Daoy (cell line): ENCODE measurements at regions not wholly inside any gene's neighbourhood (a gene's known extent, or its start where the extent isn't known, plus 50 kb on each side); places are given as distances from the start of the nearest gene placed in this dataset.
"Not testable (repeated sequence)": the region's sequence is repeated elsewhere in the genome, so short reads cannot be mapped to it uniquely, and the experiment has no call there.

Source experiments
- DNase-seq: peaks from one replicate; pipeline ENCODE4 v3.0.0-alpha.2; 2015; ENCODE audit warnings: low read depth

DNA sequence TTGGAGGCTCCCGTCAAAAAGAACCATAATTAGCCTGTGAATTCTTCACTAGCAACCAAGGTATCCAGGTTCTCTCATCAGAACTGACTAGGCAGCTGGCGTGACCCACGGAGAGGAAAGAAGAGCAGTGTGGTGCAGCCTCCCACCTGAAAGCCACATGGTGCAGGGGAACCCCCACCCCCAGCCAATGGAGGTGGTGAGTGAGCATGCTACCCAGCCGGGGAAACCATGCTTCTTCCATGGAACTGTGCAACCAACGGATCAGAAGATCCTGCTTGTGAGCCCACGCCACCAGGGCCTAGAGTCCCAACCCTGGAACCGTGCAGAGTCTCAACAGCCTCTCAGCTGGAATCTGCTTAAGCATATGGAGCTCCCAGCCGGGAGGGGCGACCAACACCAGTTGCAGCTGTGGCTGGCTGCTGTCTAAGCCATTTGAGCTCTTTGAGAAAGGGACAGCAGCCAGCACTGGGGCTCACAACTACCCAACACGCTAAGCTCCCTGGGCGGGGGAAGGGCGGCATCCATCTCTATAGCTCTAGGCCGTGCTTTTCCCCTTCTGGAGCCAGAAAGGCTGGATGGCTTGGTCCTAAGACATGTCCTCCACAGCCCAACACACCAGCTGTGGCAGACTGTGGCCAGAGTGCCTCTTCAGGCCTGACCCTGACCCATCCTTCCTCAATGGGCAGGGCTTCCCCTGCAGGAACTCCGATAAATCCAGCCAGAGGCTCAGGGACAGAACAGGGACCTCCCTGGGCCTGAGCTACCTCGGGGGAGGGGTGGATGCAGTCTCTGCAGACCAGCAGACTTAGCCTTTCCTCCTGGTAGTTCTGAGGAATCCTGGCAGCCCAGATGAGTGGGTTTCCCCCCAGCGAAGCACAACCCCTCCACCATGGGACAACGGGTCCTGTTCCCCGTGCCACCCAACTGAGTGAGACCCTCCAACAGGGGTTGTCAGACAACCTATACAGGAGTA is 151.4 kb upstream of the NXPH2 start:
- DNase-seq, result no peak

DNA sequence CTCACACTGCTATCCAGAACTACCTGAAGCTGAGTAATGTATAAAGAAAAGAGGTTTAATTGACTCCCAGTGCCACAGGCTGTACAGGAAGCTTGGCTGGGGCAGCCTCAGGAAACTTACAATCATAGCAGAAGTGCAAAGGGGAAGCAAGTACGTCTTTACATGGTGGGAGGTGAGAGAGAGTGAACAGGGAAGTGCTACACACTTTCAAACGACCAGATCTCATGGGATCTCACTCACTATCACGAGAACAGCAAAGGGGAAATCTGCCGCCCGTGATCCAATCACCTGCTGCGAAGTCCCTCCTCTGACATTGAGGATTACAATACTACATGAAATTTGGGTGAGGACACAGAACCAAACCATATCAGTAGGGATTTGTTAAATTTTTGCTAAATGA is 150.4 kb upstream of the NXPH2 start:
- no peak for DNase-seq

DNA sequence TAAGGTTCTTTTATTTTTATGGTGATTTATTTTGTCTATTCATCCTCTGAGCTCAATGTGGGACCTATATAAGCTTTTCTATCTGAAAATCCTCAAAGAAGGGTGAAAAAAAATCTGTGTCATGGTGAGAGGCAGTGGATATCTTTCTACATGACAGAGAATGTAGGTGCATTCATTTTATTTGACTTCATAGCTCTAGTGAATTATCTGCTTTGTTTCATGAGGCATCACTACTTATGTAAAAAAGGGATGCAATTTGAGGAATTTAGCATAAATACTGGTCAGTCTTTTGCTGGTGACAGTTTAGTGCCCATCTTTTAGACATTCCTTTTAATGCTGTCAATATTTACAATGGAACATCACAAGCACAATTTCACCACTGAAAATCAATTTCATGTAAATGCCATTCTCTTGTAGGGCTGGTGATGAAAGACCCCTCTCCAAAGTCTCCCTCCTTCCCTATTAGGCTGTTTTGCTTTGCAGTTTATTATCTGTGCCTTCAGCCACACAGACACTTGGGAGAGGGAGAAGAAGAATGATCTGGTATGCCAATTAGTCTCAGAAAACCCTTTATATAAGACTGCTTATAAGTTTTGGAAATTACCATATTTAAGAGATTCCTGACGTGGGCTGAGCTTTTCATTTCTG is 148.3 kb upstream of the NXPH2 start:
- no peak for DNase-seq

DNA sequence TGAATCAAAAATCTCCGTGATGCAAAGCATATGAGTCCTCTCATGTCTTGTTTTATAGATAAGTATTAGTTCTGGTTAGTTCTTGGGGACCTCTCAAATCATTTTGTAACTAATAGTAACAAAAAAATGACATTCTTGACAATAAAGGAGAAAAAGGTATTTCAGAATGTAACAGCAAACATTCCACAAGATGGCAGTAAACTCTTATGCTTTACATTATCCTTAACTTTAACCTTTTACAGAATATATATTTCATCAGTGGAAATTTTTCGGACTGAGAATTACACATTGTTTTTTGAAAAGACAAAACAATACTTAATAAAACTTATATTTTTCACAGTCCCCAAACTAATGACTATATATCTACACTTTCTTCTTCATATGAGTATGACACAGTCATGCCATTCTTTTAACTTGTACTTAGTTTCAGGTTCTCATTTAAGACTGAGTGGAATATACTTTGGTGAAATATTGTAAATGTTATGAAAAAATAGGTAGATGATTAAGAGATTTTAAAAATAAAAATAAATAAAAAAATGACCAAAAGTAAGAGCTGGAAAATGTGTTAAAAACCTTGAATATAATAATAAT is 142.9 kb upstream of the NXPH2 start:
- DNase-seq, result no peak

DNA sequence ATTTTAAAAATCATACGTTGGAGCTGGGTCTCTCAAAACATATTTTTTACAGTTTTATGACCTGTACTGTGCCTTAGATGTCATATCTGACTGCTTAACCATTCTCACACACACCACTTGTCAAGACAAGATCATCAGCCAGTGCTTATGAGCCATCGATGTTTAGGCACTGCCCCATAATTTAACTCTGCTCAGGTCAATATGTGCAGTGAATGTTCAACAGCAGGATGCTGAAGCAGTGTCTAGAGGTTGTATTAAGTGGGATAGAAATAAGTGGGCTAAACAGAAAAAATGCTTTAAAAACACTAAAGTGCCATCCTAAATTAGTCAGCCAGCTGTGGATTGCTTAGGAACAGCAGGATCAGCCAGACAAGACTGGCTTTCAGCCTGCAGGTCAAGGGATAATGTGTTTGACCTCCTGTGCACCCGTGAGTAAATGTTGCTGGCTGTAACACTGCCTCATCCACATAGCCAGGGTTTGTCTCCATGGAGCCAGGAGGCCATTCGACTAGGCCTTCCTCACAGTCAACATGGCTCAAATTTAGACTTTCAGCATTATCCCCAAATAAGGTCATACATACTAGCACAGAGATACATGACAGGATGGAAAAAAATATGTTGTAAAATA is 139.0 kb upstream of the NXPH2 start:
- DNase-seq, result no peak

DNA sequence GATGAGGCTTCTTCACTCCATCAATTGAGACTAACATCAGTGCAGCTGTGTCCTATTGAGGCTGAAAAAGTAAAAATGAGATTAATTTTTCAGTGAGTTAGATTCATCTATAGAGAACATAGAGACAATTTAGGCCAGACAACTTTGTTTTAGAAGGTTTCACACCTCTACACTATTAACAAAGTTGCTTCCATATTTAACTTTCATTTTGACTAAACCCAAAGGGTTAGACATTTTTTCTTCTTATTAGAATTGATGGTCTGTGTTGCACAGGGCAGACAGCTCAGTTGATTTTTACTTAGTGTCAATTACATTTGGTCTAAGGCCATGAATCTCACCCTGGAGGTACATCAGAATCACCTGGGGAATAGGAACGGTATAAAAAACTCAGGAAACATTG is 130.2 kb upstream of the NXPH2 start:
- no peak for DNase-seq

DNA sequence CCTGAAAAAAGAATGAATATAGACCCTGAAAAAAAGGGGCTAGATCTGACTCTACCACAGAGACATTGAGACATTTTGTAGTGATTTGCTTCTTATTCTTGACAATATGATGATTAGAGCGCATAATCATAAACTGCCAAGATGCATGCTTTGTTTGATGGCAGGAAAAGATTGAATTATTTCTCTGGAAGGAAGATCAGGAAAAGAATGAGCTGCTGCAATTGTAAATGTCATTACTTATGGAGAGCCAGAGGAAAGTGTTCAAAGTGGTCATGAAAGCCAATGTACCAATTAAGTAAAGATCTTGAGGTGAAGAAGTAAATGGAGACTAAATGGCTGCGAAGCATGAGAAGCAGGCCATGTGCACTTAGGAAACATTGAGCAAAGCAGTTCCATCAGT is 126.4 kb upstream of the NXPH2 start:
- DNase-seq, result no peak

GRCh38 chr2:138902239-138902871 is 122.2 kb upstream of the NXPH2 start:
- no peak for DNase-seq

GRCh38 chr2:138901530-138901929 is 121.3 kb upstream of the NXPH2 start:
- no peak for DNase-seq

DNA sequence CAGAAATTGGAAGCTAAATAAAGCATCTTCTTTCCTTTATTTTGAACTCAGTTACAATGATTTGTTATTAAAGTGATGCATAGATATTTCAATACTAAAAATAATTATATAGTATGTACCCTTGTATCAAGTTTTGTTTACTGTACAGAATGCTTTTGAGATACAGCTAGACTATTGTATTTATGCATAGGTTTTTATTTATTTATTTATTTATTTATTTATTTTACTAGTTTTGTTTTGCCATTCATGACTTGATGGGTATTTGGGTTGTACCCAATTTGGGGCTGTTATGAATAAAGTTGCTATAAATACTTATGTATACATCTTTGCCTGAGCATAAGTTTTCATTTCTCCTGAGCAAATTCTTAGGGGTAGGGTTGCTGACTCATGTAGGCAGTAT is 118.7 kb upstream of the NXPH2 start:
- no peak for DNase-seq

DNA sequence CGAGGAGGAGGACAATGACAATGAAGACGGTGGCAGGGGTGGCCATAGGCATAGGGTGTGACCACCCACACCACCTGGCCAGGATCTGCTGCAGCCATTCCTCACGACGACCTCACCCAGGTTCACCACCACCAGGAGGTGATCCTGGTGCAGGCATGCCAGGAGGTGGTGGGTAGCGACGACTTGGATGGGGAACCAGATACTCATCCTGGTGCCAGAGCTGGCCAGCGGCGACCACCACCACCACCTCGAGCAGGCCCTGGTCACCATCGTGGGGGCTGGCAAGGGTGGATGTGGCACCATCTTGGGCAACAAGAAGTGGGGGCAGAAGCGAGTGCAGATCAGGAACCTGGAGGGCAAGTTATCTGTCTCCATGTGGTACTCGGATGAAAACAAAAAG is 117.1 kb upstream of the NXPH2 start:
- no peak for DNase-seq

- no peak for DNase-seq
These were observed 113.6 kb upstream of the NXPH2 start for GRCh38 chr2:138893746-138894145.

- no peak for DNase-seq
These were observed 100.9 kb upstream of the NXPH2 start for GRCh38 chr2:138881126-138881525.

GRCh38 chr2:138879931-138880330 is 99.7 kb upstream of the NXPH2 start:
- no peak for DNase-seq

- no peak for DNase-seq
These were observed 97.2 kb upstream of the NXPH2 start for GRCh38 chr2:138877421-138877820.

DNA sequence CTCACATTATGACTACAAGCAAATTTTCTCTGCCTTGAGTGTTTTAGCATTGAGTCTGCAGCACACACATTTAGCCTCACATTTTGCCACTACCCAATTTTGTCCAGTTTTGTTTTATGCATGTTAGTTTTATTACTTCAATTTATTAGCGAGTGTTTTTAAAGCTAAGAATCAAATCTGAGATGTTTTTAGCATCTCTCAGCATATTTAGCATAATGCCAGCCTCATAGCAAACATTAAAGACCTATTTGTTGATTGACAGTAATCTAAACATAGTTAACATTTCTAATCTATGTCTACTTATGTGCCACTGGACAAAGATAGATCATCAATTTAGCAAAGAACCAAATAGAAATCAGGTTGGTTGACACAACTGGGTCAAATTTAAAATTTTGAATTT is 94.1 kb upstream of the NXPH2 start:
- no peak for DNase-seq

DNA sequence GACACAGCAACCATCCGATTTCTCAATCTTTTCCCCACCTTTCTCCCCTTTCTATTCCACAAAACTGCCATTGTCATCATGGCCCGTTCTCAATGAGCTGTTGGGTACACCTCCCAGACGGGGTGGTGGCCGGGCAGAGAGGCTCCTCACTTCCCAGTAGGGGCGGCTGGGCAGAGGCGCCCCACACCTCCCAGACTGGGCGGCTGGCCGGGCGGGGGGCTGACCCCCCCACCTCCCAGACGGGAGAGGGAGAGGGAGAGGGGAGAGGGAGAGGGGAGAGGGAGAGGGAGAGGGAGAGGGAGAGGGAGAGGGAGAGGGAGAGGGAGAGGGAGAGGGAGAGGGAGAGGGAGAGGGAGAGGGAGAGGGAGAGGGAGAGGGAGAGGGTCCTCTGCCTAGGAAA is 91.9 kb upstream of the NXPH2 start:
- DNase-seq, result not testable (repeated sequence)

DNA sequence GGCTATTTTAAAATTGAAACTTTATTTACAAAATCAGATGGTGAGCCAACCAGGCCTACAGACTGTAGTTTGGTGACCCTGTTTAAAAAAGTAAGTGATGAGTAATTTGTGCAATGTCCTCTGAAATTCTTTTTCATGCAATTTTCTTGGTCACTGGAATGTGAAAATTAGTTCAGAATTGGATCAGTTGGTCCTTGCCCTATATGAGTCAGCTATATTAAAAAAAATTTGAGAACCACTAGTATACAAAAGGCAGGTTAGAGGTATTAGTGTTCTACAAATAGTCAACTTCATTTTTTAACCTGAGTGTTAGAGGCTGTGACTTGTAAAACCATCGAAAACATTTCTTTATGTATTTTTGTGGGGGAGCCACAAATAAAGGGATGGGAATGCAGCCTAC is 91.1 kb upstream of the NXPH2 start:
- DNase-seq, result no peak

GRCh38 chr2:138867341-138867740 is 87.2 kb upstream of the NXPH2 start:
- no peak for DNase-seq

DNA sequence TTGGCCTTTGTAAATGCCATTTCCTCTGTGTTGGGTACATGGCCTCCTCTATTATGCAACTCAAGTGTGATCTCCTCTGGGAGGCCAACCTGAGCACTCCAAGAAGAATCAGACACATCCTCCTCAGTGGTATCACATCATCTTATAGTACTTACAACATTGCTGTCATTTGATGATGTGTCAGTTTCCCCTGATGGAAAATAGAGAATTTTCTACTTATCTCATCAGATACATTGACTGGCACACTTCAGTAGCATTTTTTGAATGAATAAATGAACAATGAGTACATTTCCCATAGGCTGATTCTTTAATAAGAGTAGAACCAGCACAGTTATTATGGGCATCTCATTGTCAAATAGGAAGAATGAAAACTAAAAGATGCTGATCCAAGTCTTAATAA is 86.6 kb upstream of the NXPH2 start:
- no peak for DNase-seq

GRCh38 chr2:138853761-138854160 is 73.6 kb upstream of the NXPH2 start:
- DNase-seq, result no peak

GRCh38 chr2:138853296-138853695 is 73.1 kb upstream of the NXPH2 start:
- no peak for DNase-seq
